Endothelial cell of umbilical vein (primary cell): ENCODE measurements at regions not wholly inside any gene's neighbourhood (a gene's known extent, or its start where the extent isn't known, plus 50 kb on each side); places are given as distances from the start of the nearest gene placed in this dataset.

Experiments
- BruUV-seq: library from RNA; stranded (reverse); fragments of 400-500 nt; replicated peaks from 2 replicates; lab custom pipeline; 2021; lab: Mats Ljungman, UMichigan
- CTCF ChIA-PET: fragments of 300-600, 350-600 bp; sonication (Branson Sonifier 250); formaldehyde crosslinking; loops from one replicate; lab custom pipeline; 2021; ENCODE audit warnings: antibody characterized with exemption, inconsistent platforms; lab: Charles Lee
- POLR2A ChIA-PET: fragments of 300-600, 350-600 bp; sonication (Branson Sonifier 250); formaldehyde crosslinking; loops from one replicate; lab custom pipeline; 2021; ENCODE audit warnings: antibody characterized with exemption, inconsistent platforms; lab: Charles Lee
- DNase-seq: peaks from one replicate; pipeline ENCODE4 v3.0.0-alpha.2; 2011; ENCODE audit warnings: low read depth, low spot score
- FAIRE-seq: peaks from 2 replicates; lab custom pipeline; 2011; peaks lifted over from hg19 to GRCh38; lab: Jason Lieb, UNC
- H2AFZ ChIP-seq: 2 replicates; pipeline ENCODE4 v1.6.0; 2012; ENCODE audit warnings: low read depth, low read length, control low read depth, inconsistent platforms
- H3K27ac ChIP-seq: 2 replicates; pipeline ENCODE4 v1.5.1; 2011; ENCODE audit warnings: low read depth, mild to moderate bottlenecking, control low read depth, low read length, moderate library complexity; ENCODE audit not compliant: insufficient read depth
- H3K27me3 ChIP-seq, 2 experiments: 2 replicates each; pipeline versions ENCODE4 v1.6.0 to v1.6.1; 2011; ENCODE audit warnings: low read length in 2 of 2, mixed read lengths in 1 of 2; ENCODE audit not compliant: control insufficient read depth in 2 of 2, insufficient read depth in 2 of 2
- H3K36me3 ChIP-seq, 2 experiments: 2 replicates in 1 of 2; 3 replicates in 1 of 2; pipeline ENCODE4 v1.5.1; 2011; ENCODE audit warnings: low read length in 2 of 2, mild to moderate bottlenecking in 1 of 2, moderate library complexity in 1 of 2; ENCODE audit not compliant: control insufficient read depth in 2 of 2, insufficient read depth in 2 of 2; ENCODE audit errors: extremely low read depth in 1 of 2
- H3K4me1 ChIP-seq: 3 replicates; pipeline ENCODE4 v1.5.1; 2011; ENCODE audit warnings: mild to moderate bottlenecking, low read length; ENCODE audit not compliant: control insufficient read depth, insufficient read depth; ENCODE audit errors: extremely low read depth
- H3K4me2 ChIP-seq: 2 replicates; pipeline ENCODE4 v1.6.1; 2011; ENCODE audit warnings: low read length, control low read depth, mixed read lengths; ENCODE audit not compliant: insufficient read depth
- H3K4me3 ChIP-seq, 3 experiments: fragments of 200-600 bp in 1 of 3; sonication (generic), shearing (Covaris generic) in 1 of 3; replicated peaks in 1 of 3; 2 replicates each; pipeline ENCODE4 v1.5.1; 2011 to 2016; ENCODE audit warnings: control low read depth in 3 of 3, low read length in 3 of 3, mild to moderate bottlenecking in 2 of 3, inconsistent platforms in 1 of 3, low read depth in 1 of 3, moderate library complexity in 1 of 3; ENCODE audit not compliant: insufficient read depth in 1 of 3
- H3K79me2 ChIP-seq: 2 replicates; pipeline ENCODE4 v1.6.0; 2012; ENCODE audit warnings: low read length, inconsistent platforms; ENCODE audit not compliant: control insufficient read depth, insufficient read depth
- H3K9ac ChIP-seq: replicated peaks from 2 replicates; pipeline ENCODE3; 2011; ENCODE audit warnings: low read length, control low read depth; ENCODE audit not compliant: insufficient read depth; ENCODE audit errors: extremely low read depth
- H3K9me1 ChIP-seq: replicated peaks from 3 replicates; pipeline ENCODE4 v1.6.0; 2011; ENCODE audit warnings: mild to moderate bottlenecking, low read length; ENCODE audit not compliant: control insufficient read depth, insufficient read depth; ENCODE audit errors: extremely low read depth
- H3K9me3 ChIP-seq: replicated peaks from 2 replicates; pipeline ENCODE4 v1.5.1; 2012; ENCODE audit warnings: low read length, inconsistent platforms; ENCODE audit not compliant: control insufficient read depth, insufficient read depth
- H4K20me1 ChIP-seq: replicated peaks from 2 replicates; pipeline ENCODE3; 2011; ENCODE audit warnings: mild to moderate bottlenecking, low read length; ENCODE audit not compliant: control insufficient read depth, insufficient read depth; ENCODE audit errors: extremely low read depth
- EZH2 ChIP-seq: IDR thresholded peaks from 2 replicates; pipeline ENCODE4 v1.6.1; 2012; ENCODE audit warnings: borderline replicate concordance, low read depth, mild to moderate bottlenecking, moderate library complexity, low read length, inconsistent platforms; ENCODE audit not compliant: severe bottlenecking
- FOS ChIP-seq: IDR thresholded peaks from 2 replicates; pipeline ENCODE4 v1.6.1; 2011; ENCODE audit warnings: mild to moderate bottlenecking, low read length, moderate library complexity, borderline replicate concordance; ENCODE audit not compliant: insufficient read depth
- GATA2 ChIP-seq: IDR thresholded peaks from 2 replicates; pipeline ENCODE4 v1.7.0; 2011; ENCODE audit warnings: low read depth, mild to moderate bottlenecking, moderate library complexity, mixed read lengths, low read length; ENCODE audit not compliant: insufficient read length, insufficient read depth
- JUN ChIP-seq: IDR thresholded peaks from 2 replicates; pipeline ENCODE4 v1.6.1; 2011; ENCODE audit warnings: borderline replicate concordance, low read depth; ENCODE audit not compliant: insufficient read length, insufficient read depth
- MYC ChIP-seq: IDR thresholded peaks from one replicate; pipeline ENCODE4 v1.6.1; 2011; ENCODE audit warnings: mild to moderate bottlenecking, low read depth, low read length
- POLR2A ChIP-seq: IDR thresholded peaks from 2 replicates; pipeline ENCODE4 v1.6.1; 2012; ENCODE audit warnings: low read depth, mild to moderate bottlenecking, control low read depth, low read length
- POLR2AphosphoS5 ChIP-seq: IDR thresholded peaks from 2 replicates; pipeline ENCODE4 v1.6.1; 2012; ENCODE audit warnings: low read depth, mild to moderate bottlenecking, control low read depth, low read length, moderate library complexity; ENCODE audit not compliant: insufficient read depth
- dilution Hi-C: fragments of 300-500 bp; cut with MboI; formaldehyde crosslinking; loops from one replicate; pipeline ENCODE4 v1.15.0; 2019; ENCODE audit warnings: low sequenced_read_pairs; ENCODE audit not compliant: extremely low pct_ligation_motif_present
- intact Hi-C: fragments of 100-400 bp; cut with micrococcal nuclease; formaldehyde crosslinking; loops from one replicate; pipeline ENCODE4 v1.10.0; 2022
- TF ChIP-seq, protein P1 (sequence below), 2 donors: IDR thresholded peaks; 1 replicate in 1 of 2; 2 replicates in 1 of 2; pipeline ENCODE4 v1.5.1; 2011; ENCODE audit warnings: low read length in 2 of 2, mild to moderate bottlenecking in 2 of 2, moderate library complexity in 2 of 2, control low read depth in 1 of 2, inconsistent platforms in 1 of 2, low read depth in 1 of 2; ENCODE audit not compliant: insufficient read depth in 1 of 2; ENCODE audit errors: extremely low read depth in 1 of 2
- TF ChIP-seq, protein P2 (sequence below): IDR thresholded peaks from 2 replicates; pipeline ENCODE4 v1.6.1; 2011; ENCODE audit not compliant: insufficient read depth, insufficient read length

DNA sequence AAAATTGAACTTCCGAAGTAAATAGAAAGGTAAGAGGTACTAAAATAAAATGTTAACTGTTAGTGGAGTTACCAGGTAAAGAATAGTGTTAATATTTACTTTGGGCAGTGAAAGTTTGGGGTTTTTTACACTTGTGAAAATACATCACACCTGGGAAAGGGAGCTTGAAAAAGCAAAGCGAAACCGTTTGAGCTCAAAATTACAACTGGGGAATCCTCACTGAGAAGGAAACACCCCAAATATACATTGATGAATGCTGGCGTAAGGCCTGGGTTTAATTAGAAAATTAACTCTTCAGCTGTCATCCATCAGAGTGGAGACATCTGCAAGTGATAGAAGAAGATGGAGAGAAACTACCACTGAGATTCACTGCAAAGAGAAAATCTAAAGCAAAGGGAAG is 1153.0 kb downstream of the SLITRK5 start:
- intact Hi-C loops (no loop called here), dilution Hi-C loops (no loop called here)
- Histone ChIP-seq H3K79me2 (no peaks in the 10 kb centered on the region), H3K9me1 (no peaks in the 10 kb centered on the region), H3K27ac (no peak overlapping the region), H3K27me3 (no peaks in the 10 kb centered on the region), H3K4me3 (no peak overlapping the region), H4K20me1 (no peaks in the 10 kb centered on the region), H3K4me2 (no peak overlapping the region), H3K36me3 (no peaks in the 10 kb centered on the region), H3K9ac (no peak overlapping the region), H2AFZ (no peak overlapping the region), H3K4me1 (no peaks in the 10 kb centered on the region), H3K9me3 (peaks cover 4% of the 10 kb centered on the region)
- DNase-seq: no peak
- ChIA-PET CTCF (no interaction called here), POLR2A (no interaction called here)
- BruUV-seq: no TSS peak
- TF ChIP-seq, protein P1, sequence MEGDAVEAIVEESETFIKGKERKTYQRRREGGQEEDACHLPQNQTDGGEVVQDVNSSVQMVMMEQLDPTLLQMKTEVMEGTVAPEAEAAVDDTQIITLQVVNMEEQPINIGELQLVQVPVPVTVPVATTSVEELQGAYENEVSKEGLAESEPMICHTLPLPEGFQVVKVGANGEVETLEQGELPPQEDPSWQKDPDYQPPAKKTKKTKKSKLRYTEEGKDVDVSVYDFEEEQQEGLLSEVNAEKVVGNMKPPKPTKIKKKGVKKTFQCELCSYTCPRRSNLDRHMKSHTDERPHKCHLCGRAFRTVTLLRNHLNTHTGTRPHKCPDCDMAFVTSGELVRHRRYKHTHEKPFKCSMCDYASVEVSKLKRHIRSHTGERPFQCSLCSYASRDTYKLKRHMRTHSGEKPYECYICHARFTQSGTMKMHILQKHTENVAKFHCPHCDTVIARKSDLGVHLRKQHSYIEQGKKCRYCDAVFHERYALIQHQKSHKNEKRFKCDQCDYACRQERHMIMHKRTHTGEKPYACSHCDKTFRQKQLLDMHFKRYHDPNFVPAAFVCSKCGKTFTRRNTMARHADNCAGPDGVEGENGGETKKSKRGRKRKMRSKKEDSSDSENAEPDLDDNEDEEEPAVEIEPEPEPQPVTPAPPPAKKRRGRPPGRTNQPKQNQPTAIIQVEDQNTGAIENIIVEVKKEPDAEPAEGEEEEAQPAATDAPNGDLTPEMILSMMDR (IDR thresholded peaks at IDR 0.05; ENCODE audit: extremely low read depth in 1 of 2, insufficient read depth in 1 of 2, low read depth in 1 of 2, low read length in 2 of 2): no peak
- TF ChIP-seq MYC (no peak), POLR2AphosphoS5 (no peak), JUN (no peak)
- no peak for FAIRE-seq

DNA sequence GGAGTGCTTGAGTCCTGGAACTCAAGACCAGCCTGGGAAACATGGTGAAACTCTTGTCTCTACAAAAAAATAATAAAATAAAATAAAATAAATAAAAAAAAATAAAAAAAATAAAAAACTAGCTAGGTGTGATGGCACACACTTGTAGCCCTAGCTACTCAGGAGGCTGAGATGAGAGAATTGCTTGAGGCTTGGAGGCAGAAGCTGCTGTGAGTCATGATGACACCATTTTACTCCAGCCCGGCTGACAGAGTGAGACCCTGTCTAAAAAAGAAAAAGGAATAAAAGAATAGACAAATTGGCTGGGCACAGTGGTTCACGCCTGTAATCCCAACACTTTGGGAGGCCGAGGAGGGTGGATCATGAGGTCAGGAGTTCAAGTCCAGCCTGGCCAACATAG is 1168.9 kb downstream of the SLITRK5 start:
- Histone ChIP-seq H3K27ac (no peak overlapping the region), H3K27me3 (no peaks in the 10 kb centered on the region), H2AFZ (no peak overlapping the region), H4K20me1 (no peaks in the 10 kb centered on the region), H3K4me3 (no peak overlapping the region), H3K9me3 (no peaks in the 10 kb centered on the region), H3K36me3 (no peaks in the 10 kb centered on the region), H3K9me1 (no peaks in the 10 kb centered on the region), H3K4me1 (no peaks in the 10 kb centered on the region), H3K79me2 (no peaks in the 10 kb centered on the region), H3K9ac (no peak overlapping the region), H3K4me2 (no peak overlapping the region)
- no TSS peak for BruUV-seq
- DNase-seq (no peak), FAIRE-seq (no peak)
- intact Hi-C loops: no loop called here
- TF ChIP-seq FOS: no peak
- no peak for TF ChIP-seq POLR2A
- no peak for TF ChIP-seq JUN
- no peak for TF ChIP-seq EZH2
- TF ChIP-seq, protein P1 (IDR thresholded peaks at IDR 0.05; ENCODE audit: extremely low read depth in 1 of 2, insufficient read depth in 1 of 2, low read depth in 1 of 2, low read length in 2 of 2): no peak
- TF ChIP-seq, protein P2, sequence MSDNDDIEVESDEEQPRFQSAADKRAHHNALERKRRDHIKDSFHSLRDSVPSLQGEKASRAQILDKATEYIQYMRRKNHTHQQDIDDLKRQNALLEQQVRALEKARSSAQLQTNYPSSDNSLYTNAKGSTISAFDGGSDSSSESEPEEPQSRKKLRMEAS: no peak
- TF ChIP-seq GATA2: no peak
- no peak for TF ChIP-seq MYC
- no peak for TF ChIP-seq POLR2AphosphoS5
- ChIA-PET POLR2A (no interaction called here), CTCF (no interaction called here)
- dilution Hi-C loops: no loop called here
